NCI-H1417 treated with DMSO at 0.1 percent for 48 hours (cell line): ENCODE measurements at regions not wholly inside any gene's neighbourhood (a gene's known extent, or its start where the extent isn't known, plus 50 kb on each side); places are given as distances from the start of the nearest gene placed in this dataset.

Source experiments
- DNase-seq: peaks from one replicate; lab custom pipeline; 2025; lab: John Stamatoyannopoulos, UW

GRCh38 chr13:72164811-72165210, 297.8 kb upstream of the DACH1 start:
- no peak for DNase-seq

DNA sequence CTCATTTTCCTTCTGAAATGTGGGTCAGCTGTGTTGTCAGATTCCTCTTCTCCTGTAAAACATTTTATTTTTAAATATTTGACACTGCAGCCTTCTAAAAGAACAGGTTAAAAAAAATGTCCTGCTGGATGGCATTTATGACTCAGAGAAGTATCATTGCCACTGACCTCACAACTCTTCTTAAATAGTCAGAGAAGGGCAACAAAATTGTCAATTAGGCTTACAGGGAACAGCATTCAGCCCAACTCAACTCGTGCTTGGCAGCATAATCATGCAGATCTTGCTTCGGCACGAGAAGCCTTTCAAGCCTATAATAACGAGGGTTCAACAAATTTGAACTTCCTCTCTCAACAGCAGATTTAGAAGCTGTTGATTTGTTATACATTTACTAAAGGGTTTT, 296.7 kb upstream of the DACH1 start:
- DNase-seq: no peak

- DNase-seq: no peak
Observed at GRCh38 chr13:72160977-72161376, 294.0 kb upstream of the DACH1 start.

DNA sequence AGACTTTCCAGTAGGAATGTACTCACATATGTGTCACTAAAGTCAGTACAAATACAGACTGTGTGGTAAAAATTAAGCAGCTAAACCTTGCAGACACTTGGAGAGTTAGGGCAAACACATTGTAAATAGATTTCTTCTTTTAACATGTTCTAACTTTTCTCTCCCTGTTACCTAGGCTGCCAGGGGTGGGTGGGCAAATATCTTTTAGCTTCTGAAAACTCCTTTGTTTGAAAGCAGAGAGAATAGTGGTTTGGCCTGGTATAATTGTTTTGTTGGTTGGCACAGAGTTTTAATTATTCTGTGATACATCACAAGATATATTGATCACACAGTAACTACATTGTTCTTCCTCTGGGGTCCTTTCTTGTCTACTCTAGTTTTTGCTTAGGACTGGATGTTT, 289.8 kb upstream of the DACH1 start:
- DNase-seq: no peak

DNA sequence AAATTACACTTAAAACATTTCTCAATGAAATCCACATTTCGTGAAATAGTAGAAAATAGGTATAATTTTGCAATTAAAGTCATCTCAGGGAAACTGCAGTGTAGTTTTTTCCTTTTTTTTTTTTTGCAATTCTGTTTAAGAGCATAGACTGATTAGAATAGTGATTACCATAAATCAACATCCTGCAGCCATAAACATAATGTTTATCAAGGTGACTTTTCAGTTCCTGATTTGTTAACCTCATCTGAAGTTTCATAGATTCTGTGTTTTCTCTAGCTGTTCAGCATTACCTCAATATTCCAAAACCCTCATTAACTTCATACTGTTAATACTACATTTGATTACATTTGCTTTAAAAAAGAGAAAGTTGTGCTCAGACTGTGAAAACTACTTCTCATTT, 286.3 kb upstream of the DACH1 start:
- no peak for DNase-seq

GRCh38 chr13:72151241-72151640, 284.2 kb upstream of the DACH1 start:
- DNase-seq: no peak

DNA sequence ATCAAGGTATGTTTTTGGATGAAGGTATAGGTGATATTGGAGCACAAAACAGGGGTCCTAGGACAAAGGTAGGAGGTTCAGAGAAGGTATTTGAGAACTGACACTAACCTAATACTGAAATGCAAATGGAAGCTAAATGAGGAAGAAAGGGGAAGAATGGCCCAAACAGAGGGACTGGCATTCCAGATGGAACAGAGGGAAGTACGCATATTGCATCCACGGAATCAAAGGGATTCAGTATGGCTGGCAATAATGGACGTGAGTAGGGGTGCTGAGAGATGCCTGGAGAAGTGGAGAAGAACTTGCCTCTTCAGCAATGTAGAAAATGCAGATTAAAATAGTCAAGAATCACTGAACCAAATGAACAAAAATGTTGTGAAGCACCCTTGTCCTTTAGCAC, 283.5 kb upstream of the DACH1 start:
- no peak for DNase-seq

GRCh38 chr13:72149701-72150100, 282.7 kb upstream of the DACH1 start:
- no peak for DNase-seq

DNA sequence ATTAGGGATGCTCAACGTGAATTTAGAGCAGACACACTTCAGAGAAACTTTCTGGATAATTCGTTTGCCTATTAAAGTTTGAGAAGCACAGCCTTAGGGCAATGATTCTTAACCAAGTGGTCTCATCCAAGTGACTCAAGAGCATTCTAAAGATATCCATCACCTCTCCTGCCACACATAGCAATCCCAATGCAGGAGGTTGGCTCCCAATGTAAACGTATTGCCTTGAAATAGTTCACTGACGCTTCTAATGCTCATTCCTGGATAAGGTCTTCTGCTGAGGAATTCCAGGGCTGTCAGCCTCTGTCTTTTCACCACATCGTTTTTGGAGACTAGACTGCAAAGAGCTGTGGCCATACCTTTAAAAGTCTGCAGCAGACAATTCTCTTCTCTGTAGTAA, 279.8 kb upstream of the DACH1 start:
- no peak for DNase-seq

DNA sequence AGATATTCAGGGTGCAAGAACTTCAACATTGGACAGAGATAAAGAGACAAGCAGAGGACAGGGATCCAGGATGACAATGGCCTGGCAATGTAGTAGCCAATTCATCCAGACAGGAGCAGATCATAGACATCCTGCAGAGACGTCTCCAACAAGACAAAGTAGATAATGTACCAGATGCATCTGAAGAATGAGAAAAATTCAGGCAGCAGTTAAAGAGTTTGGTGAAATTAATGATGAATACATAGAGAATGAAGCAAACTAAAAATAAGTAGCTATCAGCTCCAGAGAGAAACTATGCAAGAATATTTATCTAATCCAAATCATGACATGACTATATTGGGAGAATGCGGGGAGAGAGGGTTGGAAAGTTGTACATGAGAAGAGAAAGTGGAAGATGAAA, 278.4 kb upstream of the DACH1 start:
- no peak for DNase-seq

GRCh38 chr13:72144636-72145035, 277.6 kb upstream of the DACH1 start:
- DNase-seq: no peak

DNA sequence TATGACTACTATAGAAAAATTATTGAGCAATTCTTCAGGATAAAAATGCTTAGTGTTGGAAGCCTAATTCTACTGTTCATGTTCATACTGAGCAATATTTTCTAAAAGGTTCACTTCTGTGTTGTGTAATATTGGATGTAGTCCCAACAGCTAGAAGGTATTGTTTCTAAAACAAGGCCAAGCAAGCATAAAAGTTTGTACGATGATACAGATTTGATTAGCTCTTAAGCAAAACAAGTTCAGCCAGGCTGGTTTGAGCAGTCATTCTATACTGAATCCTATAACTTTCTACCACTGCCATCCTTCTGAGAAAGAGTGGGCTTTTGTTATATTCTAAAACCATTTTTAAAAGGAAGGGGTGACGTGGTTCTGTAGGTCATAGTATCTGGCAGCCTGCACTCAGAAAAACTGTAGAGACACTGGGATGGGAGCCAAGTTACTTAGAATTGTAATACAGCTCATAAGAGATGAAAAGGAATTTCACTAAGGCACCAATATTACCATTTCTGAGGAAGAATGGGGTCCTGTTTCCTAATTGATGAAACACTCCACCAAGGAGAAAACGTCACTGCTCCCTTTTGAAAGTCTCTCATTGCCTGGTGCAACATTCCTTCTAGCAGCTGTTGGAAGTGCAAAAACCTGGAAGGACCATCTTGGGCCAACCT, 275.0 kb upstream of the DACH1 start:
- DNase-seq: no peak

DNA sequence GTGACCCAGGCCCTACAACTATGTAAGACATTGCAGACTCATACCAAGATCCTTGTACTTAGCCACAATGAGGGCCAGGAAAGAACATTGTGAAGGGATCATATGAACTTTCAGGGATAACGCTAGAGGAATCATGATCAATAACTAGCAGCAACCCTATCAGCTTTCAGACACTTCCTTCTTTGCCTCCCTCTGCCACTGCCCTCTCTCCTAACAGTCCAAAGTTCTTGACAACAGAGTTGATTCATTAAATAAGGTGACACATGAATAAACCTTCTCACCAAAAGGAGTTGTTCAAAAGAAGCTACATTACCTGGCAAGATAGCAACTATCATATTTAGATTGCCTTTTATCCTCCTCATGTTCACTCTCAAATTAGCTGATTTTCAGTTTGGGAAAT, 272.2 kb upstream of the DACH1 start:
- no peak for DNase-seq

DNA sequence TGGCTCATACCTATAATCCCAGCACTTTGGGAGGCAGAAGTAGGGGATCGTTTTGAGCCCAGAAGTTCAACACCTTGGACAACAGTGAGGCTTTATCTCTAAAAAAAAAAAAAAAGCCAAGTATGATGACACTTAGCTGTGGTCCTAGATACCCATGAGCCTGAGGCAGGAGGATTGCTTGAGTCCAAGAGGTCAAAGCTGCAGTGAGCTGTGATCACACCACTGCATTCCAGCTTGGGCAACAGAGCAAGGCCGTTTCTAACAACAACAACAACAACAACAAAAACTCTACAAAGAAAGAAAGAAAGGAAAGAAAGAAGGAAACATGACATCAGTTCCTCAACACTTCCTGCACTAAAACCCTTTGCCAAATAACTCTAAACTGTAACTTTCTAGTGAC, 265.1 kb upstream of the DACH1 start:
- DNase-seq: no peak

GRCh38 chr13:72129117-72129516, 262.1 kb upstream of the DACH1 start:
- DNase-seq: no peak

DNA sequence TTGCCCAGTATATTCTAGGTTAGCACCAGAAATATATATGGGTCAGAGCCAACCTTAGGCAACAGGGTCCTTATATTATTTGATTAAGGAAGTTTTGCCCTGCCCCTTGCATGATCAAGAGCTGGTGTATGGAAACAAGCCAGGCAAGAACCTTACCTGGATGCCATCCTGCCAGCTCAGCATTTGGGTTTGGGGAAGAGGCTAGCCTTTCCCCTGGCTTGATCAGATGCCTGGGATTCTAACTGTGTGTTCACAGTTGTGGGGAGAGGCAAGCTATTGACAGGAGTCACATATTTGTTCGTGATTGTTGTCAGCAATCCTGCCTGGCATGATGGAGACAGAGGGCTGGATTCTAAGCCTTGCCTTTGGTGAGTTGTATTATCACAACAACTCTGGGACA, 260.0 kb upstream of the DACH1 start:
- no peak for DNase-seq

DNA sequence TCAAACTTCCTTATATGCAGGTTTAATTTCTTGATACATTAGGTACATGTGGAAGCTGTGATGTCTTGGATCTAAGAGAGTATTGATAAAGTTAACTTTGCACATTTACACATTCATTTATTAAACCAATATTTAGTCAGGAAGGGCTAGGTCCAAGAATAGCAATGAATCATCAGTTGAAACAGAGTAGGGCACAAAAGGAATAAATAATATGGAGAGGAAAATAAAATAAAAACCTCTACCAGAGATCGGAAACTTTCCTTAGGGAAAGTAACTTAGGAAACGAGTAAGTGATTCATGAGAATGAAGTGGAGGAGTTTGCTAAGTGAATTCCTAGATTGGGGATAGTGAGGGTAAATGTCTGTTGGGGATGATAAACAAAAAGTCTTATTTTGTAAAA, 259.4 kb upstream of the DACH1 start:
- no peak for DNase-seq

DNA sequence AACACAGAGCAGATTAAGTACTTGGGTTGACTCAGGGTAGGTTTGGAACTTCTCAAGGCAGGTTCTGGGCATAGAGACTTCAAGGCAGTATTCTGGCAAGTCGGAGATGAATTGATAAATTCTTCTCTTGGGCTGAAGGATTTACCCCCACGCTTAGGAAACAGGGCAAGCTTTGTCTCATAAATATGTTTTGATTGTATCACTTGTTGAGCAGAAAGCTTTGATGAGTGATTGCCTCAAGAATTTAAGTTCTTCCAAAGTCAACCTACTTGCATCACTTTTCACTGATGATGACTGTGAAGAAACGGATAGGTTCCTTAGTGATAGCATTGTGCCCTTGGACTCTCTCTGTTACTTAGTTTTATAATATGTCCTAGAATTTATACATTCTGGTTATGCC, 258.6 kb upstream of the DACH1 start:
- no peak for DNase-seq

DNA sequence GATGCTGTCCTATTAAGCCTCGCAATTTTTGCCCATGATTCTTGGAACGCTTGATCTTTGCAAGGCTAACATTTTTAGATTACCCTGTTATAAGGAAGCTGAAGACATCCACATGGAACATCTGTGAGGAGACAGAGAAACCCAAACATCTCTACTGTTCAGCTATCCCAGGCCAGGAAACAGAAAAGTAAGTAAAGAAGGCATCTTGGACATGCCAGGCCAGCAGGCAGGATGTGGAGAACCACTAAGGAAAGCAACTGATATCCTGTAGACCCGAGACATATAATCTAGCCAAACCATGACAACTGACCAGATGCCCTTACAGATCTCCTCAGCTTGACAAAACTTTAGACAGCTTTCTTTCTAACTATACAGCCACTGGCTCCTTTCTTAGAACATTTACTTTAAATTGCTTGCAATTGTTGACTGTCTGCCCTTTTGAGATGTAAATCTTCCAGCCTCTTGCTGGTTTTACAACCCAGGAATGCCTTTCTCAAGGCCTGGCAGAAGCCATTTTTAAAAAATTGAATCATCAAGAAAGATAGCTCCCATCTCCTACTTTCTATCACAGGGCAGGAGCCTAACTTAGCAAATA, 255.8 kb upstream of the DACH1 start:
- no peak for DNase-seq

DNA sequence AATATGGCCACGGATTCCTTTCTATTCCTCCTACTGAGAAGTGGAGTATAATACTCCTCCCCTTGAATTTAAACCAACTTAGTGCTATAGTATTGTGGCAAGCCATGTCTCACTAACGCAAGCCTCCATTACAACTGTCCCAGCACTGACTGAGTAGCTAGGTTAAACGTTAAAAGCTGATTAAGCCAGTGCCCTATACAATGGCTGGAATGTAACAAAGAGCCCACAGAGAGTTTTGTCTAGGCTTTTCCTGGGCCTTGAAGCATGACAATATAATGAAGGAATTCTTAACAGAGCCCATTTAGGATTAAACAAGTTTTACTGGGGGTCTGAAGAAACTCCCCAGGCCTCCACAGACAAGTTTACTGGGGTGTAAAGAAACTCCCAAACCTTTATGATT, 254.5 kb upstream of the DACH1 start:
- no peak for DNase-seq

- DNase-seq: no peak
Observed at GRCh38 chr13:72120632-72121031, 253.6 kb upstream of the DACH1 start.

GRCh38 chr13:72113931-72114330, 246.9 kb upstream of the DACH1 start:
- DNase-seq: no peak

GRCh38 chr13:72113076-72113475, 246.1 kb upstream of the DACH1 start:
- no peak for DNase-seq

DNA sequence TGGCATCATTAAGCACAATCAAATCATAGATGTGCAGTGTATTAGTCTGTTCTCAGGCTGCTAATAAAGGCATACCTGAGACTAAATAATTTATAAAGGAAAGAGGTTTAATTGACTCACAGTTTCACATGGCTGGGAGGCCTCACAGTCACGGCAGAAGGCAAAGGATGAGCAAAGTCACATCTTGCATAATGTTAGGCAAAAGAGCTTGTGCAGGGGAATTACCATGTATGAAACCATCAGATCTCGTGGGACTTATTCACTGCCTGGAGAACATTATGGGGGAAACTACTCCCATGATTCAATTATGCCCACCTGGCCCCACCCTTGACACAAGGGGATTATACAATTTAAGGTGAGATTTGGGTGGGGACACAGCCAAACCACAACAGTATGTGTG, 245.2 kb upstream of the DACH1 start:
- DNase-seq: no peak
